NCI-H1092 treated with DMSO at 0.1 percent for 48 hours (cell line): ENCODE measurements at regions not wholly inside any gene's neighbourhood (a gene's known extent, or its start where the extent isn't known, plus 50 kb on each side); places are given as distances from the start of the nearest gene placed in this dataset.
"Not testable (repeated sequence)": the region's sequence is repeated elsewhere in the genome, so short reads cannot be mapped to it uniquely, and the experiment has no call there.

ENCODE experiments used
- DNase-seq: peaks from one replicate; lab custom pipeline; 2025; lab: John Stamatoyannopoulos, UW

- no peak for DNase-seq
Observed at GRCh38 chr15:36075333-36075732, 504.1 kb upstream of the CDIN1 start.

GRCh38 chr15:36079021-36079420 is 500.4 kb upstream of the CDIN1 start:
- no peak for DNase-seq

- DNase-seq = no peak
Observed at GRCh38 chr15:36080759-36081158, 498.7 kb upstream of the CDIN1 start.

- DNase-seq = no peak
Observed at GRCh38 chr15:36090286-36090946, 489.0 kb upstream of the CDIN1 start.

GRCh38 chr15:36106640-36107335 is 472.6 kb upstream of the CDIN1 start:
- DNase-seq = peak; percentile 10

GRCh38 chr15:36108541-36108940 is 470.9 kb upstream of the CDIN1 start:
- DNase-seq = no peak

- no peak for DNase-seq
Observed at GRCh38 chr15:36109943-36110658, 469.3 kb upstream of the CDIN1 start.

- DNase-seq = no peak
Observed at GRCh38 chr15:36110659-36110993, 468.8 kb upstream of the CDIN1 start.

GRCh38 chr15:36117296-36117787 is 462.1 kb upstream of the CDIN1 start:
- peak; percentile 0 for DNase-seq

- no peak for DNase-seq
Observed at GRCh38 chr15:36126194-36126593, 453.2 kb upstream of the CDIN1 start.

- DNase-seq = no peak
Observed at GRCh38 chr15:36130641-36131310, 448.6 kb upstream of the CDIN1 start.

GRCh38 chr15:36133742-36134141 is 445.7 kb upstream of the CDIN1 start:
- no peak for DNase-seq

- no peak for DNase-seq
Observed at GRCh38 chr15:36136049-36136448, 443.4 kb upstream of the CDIN1 start.

- no peak for DNase-seq
Observed at GRCh38 chr15:36152936-36153335, 426.5 kb upstream of the CDIN1 start.

- DNase-seq = no peak
Observed at GRCh38 chr15:36156879-36157427, 422.5 kb upstream of the CDIN1 start.

GRCh38 chr15:36160351-36160750 is 419.1 kb upstream of the CDIN1 start:
- DNase-seq = no peak

GRCh38 chr15:36161108-36161507 is 418.3 kb upstream of the CDIN1 start:
- DNase-seq = no peak

GRCh38 chr15:36161771-36162212 is 417.6 kb upstream of the CDIN1 start:
- no peak for DNase-seq

- DNase-seq = not testable (repeated sequence)
Observed at GRCh38 chr15:36163983-36164382, 415.4 kb upstream of the CDIN1 start.

GRCh38 chr15:36172955-36173354 is 406.5 kb upstream of the CDIN1 start:
- DNase-seq = no peak

GRCh38 chr15:36175186-36175740 is 404.2 kb upstream of the CDIN1 start:
- DNase-seq = no peak
